HEK293 (cell line): ENCODE measurements at regions not wholly inside any gene's neighbourhood (a gene's known extent, or its start where the extent isn't known, plus 50 kb on each side); places are given as distances from the start of the nearest gene placed in this dataset.

Source experiments
- CTCF ChIA-PET: fragments of 350-600 bp; formaldehyde crosslinking; extraction: SDS; loops from one replicate; lab custom pipeline; 2021; ENCODE audit warnings: antibody characterized with exemption; lab: Yijun Ruan, JAX
- POLR2A ChIA-PET: fragments of 300-600 bp; formaldehyde crosslinking; extraction: SDS; loops from one replicate; lab custom pipeline; 2020; ENCODE audit warnings: antibody characterized with exemption, inconsistent platforms; lab: Yijun Ruan, JAX
- H3K27ac ChIP-seq: fragments of 200-500 bp; sonication (Bioruptor generic); 2 replicates; pipeline ENCODE4 v1.5.1; 2014; ENCODE audit warnings: low read depth, low read length, control low read depth, inconsistent platforms; ENCODE audit errors: extremely low read depth
- H3K36me3 ChIP-seq, 2 experiments: fragments of 200-500 bp in 1 of 2; sonication (Bioruptor generic) in 1 of 2; 1 replicate in 1 of 2; 2 replicates in 1 of 2; pipeline ENCODE4 v1.5.1; 2014 to 2017; ENCODE audit warnings: inconsistent platforms in 2 of 2, low read length in 2 of 2; ENCODE audit not compliant: control insufficient read depth in 2 of 2, insufficient read depth in 1 of 2
- H3K4me1 ChIP-seq: fragments of 200-500 bp; sonication (Bioruptor generic); 2 replicates; pipeline ENCODE4 v1.5.1; 2014; ENCODE audit warnings: mild to moderate bottlenecking, low read length, inconsistent platforms; ENCODE audit not compliant: control insufficient read depth, insufficient read depth
- H3K4me3 ChIP-seq: 2 replicates; pipeline ENCODE4 v1.5.1; 2011; ENCODE audit warnings: low read depth, mild to moderate bottlenecking, control low read depth, low read length, moderate library complexity
- H3K9me3 ChIP-seq: fragments of 200-500 bp; sonication (Bioruptor generic); 2 replicates; pipeline ENCODE4 v1.5.1; 2014; ENCODE audit warnings: low read depth, low read length, inconsistent platforms; ENCODE audit not compliant: control insufficient read depth, insufficient read depth
- ATF2 ChIP-seq: fragments of 450-650 bp; formaldehyde crosslinking; IDR thresholded peaks from 2 replicates; pipeline ENCODE4 v1.5.1; 2016; ENCODE audit warnings: missing biosample characterization, missing genetic modification characterization, low read depth
- ELK4 ChIP-seq: IDR thresholded peaks from 2 replicates; pipeline ENCODE4 v1.6.1; 2011; ENCODE audit warnings: mild to moderate bottlenecking, low read depth, low read length, borderline replicate concordance
- KLF1 ChIP-seq: fragments of 450-650 bp; formaldehyde crosslinking; IDR thresholded peaks from 2 replicates; pipeline ENCODE4 v1.5.1; 2016; ENCODE audit warnings: missing biosample characterization, missing genetic modification characterization
- KLF8 ChIP-seq: fragments of 450-650 bp; formaldehyde crosslinking; IDR thresholded peaks from 2 replicates; pipeline ENCODE4 v1.5.1; 2016; ENCODE audit warnings: missing biosample characterization, missing genetic modification characterization
- MZF1 ChIP-seq: fragments of 450-650 bp; formaldehyde crosslinking; IDR thresholded peaks from 2 replicates; pipeline ENCODE4 v1.5.1; 2017; ENCODE audit warnings: missing biosample characterization, missing genetic modification characterization, borderline replicate concordance
- OSR2 ChIP-seq: fragments of 450-650 bp; formaldehyde crosslinking; IDR thresholded peaks from 2 replicates; pipeline ENCODE4 v1.5.1; 2016; ENCODE audit warnings: missing biosample characterization, missing genetic modification characterization
- SETDB1 ChIP-seq: IDR thresholded peaks from one replicate; pipeline ENCODE4 v1.6.1; 2017; ENCODE audit warnings: mild to moderate bottlenecking, low read length, moderate library complexity, mixed read lengths; ENCODE audit not compliant: insufficient read length
- SP2 ChIP-seq: fragments of 450-650 bp; formaldehyde crosslinking; IDR thresholded peaks from 2 replicates; pipeline ENCODE4 v1.5.1; 2016; ENCODE audit warnings: missing biosample characterization, missing genetic modification characterization
- SP7 ChIP-seq: fragments of 450-650 bp; formaldehyde crosslinking; IDR thresholded peaks from 2 replicates; pipeline ENCODE4 v1.5.1; 2016; ENCODE audit warnings: missing biosample characterization, missing genetic modification characterization
- ZBTB21 ChIP-seq: fragments of 450-650 bp; formaldehyde crosslinking; IDR thresholded peaks from 2 replicates; pipeline ENCODE4 v1.5.1; 2017; ENCODE audit warnings: missing biosample characterization, missing genetic modification characterization
- ZBTB48 ChIP-seq: fragments of 450-650 bp; formaldehyde crosslinking; IDR thresholded peaks from 2 replicates; pipeline ENCODE4 v1.5.1; 2016; ENCODE audit warnings: missing biosample characterization, missing genetic modification characterization
- ZBTB7A ChIP-seq: fragments of 450-650 bp; formaldehyde crosslinking; IDR thresholded peaks from 2 replicates; pipeline ENCODE4 v1.5.1; 2016; ENCODE audit warnings: low read depth, missing biosample characterization, missing genetic modification characterization
- ZFP41 ChIP-seq: fragments of 450-650 bp; formaldehyde crosslinking; IDR thresholded peaks from 2 replicates; pipeline ENCODE4 v1.5.1; 2016; ENCODE audit warnings: missing biosample characterization, missing genetic modification characterization, borderline replicate concordance
- ZNF146 ChIP-seq: fragments of 450-650 bp; formaldehyde crosslinking; IDR thresholded peaks from 2 replicates; pipeline ENCODE4 v1.5.1; 2016; ENCODE audit warnings: missing biosample characterization, missing genetic modification characterization
- ZNF148 ChIP-seq: fragments of 450-650 bp; formaldehyde crosslinking; IDR thresholded peaks from 2 replicates; pipeline ENCODE4 v1.5.0; 2017; ENCODE audit warnings: missing biosample characterization, missing genetic modification characterization, borderline replicate concordance
- ZNF18 ChIP-seq: fragments of 450-650 bp; formaldehyde crosslinking; IDR thresholded peaks from 2 replicates; pipeline ENCODE4 v1.5.1; 2016; ENCODE audit warnings: missing biosample characterization, missing genetic modification characterization
- ZNF292 ChIP-seq: fragments of 450-650 bp; formaldehyde crosslinking; IDR thresholded peaks from 2 replicates; pipeline ENCODE4 v1.5.1; 2016; ENCODE audit warnings: low read depth, missing biosample characterization, missing genetic modification characterization, borderline replicate concordance
- ZNF510 ChIP-seq: fragments of 450-650 bp; formaldehyde crosslinking; IDR thresholded peaks from 2 replicates; pipeline ENCODE4 v1.5.1; 2018; ENCODE audit warnings: mild to moderate bottlenecking, missing genetic modification characterization, missing biosample characterization; ENCODE audit not compliant: insufficient replicate concordance
- ZNF777 ChIP-seq: fragments of 450-650 bp; formaldehyde crosslinking; IDR thresholded peaks from 2 replicates; pipeline ENCODE4 v1.5.1; 2017; ENCODE audit warnings: missing biosample characterization, missing genetic modification characterization, borderline replicate concordance

- Histone ChIP-seq H3K9me3 (no peaks in the 10 kb centered on the region), H3K4me1 (no peaks in the 10 kb centered on the region), H3K4me3 (no peak overlapping the region), H3K36me3 (no peaks in the 10 kb centered on the region), H3K27ac (no peak overlapping the region)
- TF ChIP-seq ZBTB21 (tag by site-specific recombination) (no peak), ZNF777 (no peak), ZBTB7A (tag by site-specific recombination) (no peak), ZNF510 (tag by site-specific recombination) (no peak)
- ChIA-PET CTCF (interaction anchor here (0.5 to 0.9 kb wide), 2 partner anchors 134 to 191 kb away, joined by 3 to 5 read pairs; no protein-coding TSS in a partner anchor), POLR2A (no interaction called here)
Measured at GRCh38 chr6:154672086-154672485, 61.1 kb upstream of the SCAF8 start.

- H3K9me3 ChIP-seq, result no peaks in the 10 kb centered on the region
- TF ChIP-seq SETDB1 (no peak), KLF8 (tag by site-specific recombination) (no peak), ZNF146 (tag by site-specific recombination) (no peak), ZNF18 (no peak), OSR2 (tag by site-specific recombination) (no peak), ZNF292 (no peak), ZBTB48 (tag by site-specific recombination) (no peak), SP7 (no peak), MZF1 (tag by site-specific recombination) (no peak), ATF2 (no peak), KLF1 (no peak), ELK4 (no peak), SP2 (tag by site-specific recombination) (no peak), ZNF148 (tag by site-specific recombination) (no peak), ZFP41 (tag by site-specific recombination) (no peak)
- no peak overlapping the region for H3K4me3 ChIP-seq
- ChIA-PET POLR2A (no interaction called here), CTCF (interaction anchor here (0.5 to 3.8 kb wide), 20 partner anchors 10 to 510 kb away, joined by 3 to 125 read pairs (median 4); no protein-coding TSS in a partner anchor)
- H3K36me3 ChIP-seq, result no peaks in the 10 kb centered on the region
- no peak overlapping the region for H3K27ac ChIP-seq
- H3K4me1 ChIP-seq, result no peaks in the 10 kb centered on the region
Measured at GRCh38 chr6:154673919-154674318, 59.3 kb upstream of the SCAF8 start.
